ENCODE measurements at regions not wholly inside any gene's neighbourhood (a gene's known extent, or its start where the extent isn't known, plus 50 kb on each side); places are given as distances from the start of the nearest gene placed in this dataset.

GRCh38 chr10:33760056-33760943 lies 425.8 kb upstream of the NRP1 start:
- no peaks in the 10 kb centered on the region for H3K27me3 ChIP-seq (ENCODE audit: control insufficient read depth, insufficient read depth, low read length)
- H3K4me1 ChIP-seq (ENCODE audit: control insufficient read depth, insufficient read depth, low read length), result no peaks in the 10 kb centered on the region
- no peaks in the 10 kb centered on the region for H3K9me3 ChIP-seq (ENCODE audit: control insufficient read depth, low read length)
- H3K9ac ChIP-seq (ENCODE audit: low read length), result no peak overlapping the region
- no peaks in the 10 kb centered on the region for H3K36me3 ChIP-seq (ENCODE audit: control insufficient read depth, insufficient read depth, low read length)
- no peak overlapping the region for H3K4me3 ChIP-seq (ENCODE audit: low read length)

GRCh38 chr10:33759191-33759590 lies 424.7 kb upstream of the NRP1 start:
- no peaks in the 10 kb centered on the region for H3K4me1 ChIP-seq (ENCODE audit: control insufficient read depth, insufficient read depth, low read length)
- no peaks in the 10 kb centered on the region for H3K9me3 ChIP-seq (ENCODE audit: control insufficient read depth, low read length)
- H3K27me3 ChIP-seq (ENCODE audit: control insufficient read depth, insufficient read depth, low read length), result no peaks in the 10 kb centered on the region
- no peak overlapping the region for H3K4me3 ChIP-seq (ENCODE audit: low read length)
- H3K9ac ChIP-seq (ENCODE audit: low read length), result no peak overlapping the region
- no peaks in the 10 kb centered on the region for H3K36me3 ChIP-seq (ENCODE audit: control insufficient read depth, insufficient read depth, low read length)

GRCh38 chr10:33758299-33758698 lies 423.8 kb upstream of the NRP1 start:
- H3K27me3 ChIP-seq (ENCODE audit: control insufficient read depth, insufficient read depth, low read length), result no peaks in the 10 kb centered on the region
- no peaks in the 10 kb centered on the region for H3K36me3 ChIP-seq (ENCODE audit: control insufficient read depth, insufficient read depth, low read length)
- no peak overlapping the region for H3K4me3 ChIP-seq (ENCODE audit: low read length)
- H3K9me3 ChIP-seq (ENCODE audit: control insufficient read depth, low read length), result no peaks in the 10 kb centered on the region
- no peak overlapping the region for H3K9ac ChIP-seq (ENCODE audit: low read length)
- no peaks in the 10 kb centered on the region for H3K4me1 ChIP-seq (ENCODE audit: control insufficient read depth, insufficient read depth, low read length)

GRCh38 chr10:33754052-33754451 lies 419.6 kb upstream of the NRP1 start:
- no peak overlapping the region for H3K4me3 ChIP-seq (ENCODE audit: low read length)
- H3K36me3 ChIP-seq (ENCODE audit: control insufficient read depth, insufficient read depth, low read length), result no peaks in the 10 kb centered on the region
- H3K9ac ChIP-seq (ENCODE audit: low read length), result no peak overlapping the region
- H3K4me1 ChIP-seq (ENCODE audit: control insufficient read depth, insufficient read depth, low read length), result no peaks in the 10 kb centered on the region
- no peaks in the 10 kb centered on the region for H3K9me3 ChIP-seq (ENCODE audit: control insufficient read depth, low read length)
- H3K27me3 ChIP-seq (ENCODE audit: control insufficient read depth, insufficient read depth, low read length), result no peaks in the 10 kb centered on the region

GRCh38 chr10:33753389-33753788 lies 418.9 kb upstream of the NRP1 start:
- no peak overlapping the region for H3K9ac ChIP-seq (ENCODE audit: low read length)
- H3K9me3 ChIP-seq (ENCODE audit: control insufficient read depth, low read length), result no peaks in the 10 kb centered on the region
- H3K4me3 ChIP-seq (ENCODE audit: low read length), result no peak overlapping the region
- H3K27me3 ChIP-seq (ENCODE audit: control insufficient read depth, insufficient read depth, low read length), result no peaks in the 10 kb centered on the region
- no peaks in the 10 kb centered on the region for H3K4me1 ChIP-seq (ENCODE audit: control insufficient read depth, insufficient read depth, low read length)
- H3K36me3 ChIP-seq (ENCODE audit: control insufficient read depth, insufficient read depth, low read length), result no peaks in the 10 kb centered on the region

- H3K9ac ChIP-seq (ENCODE audit: low read length), result no peak overlapping the region
- no peaks in the 10 kb centered on the region for H3K36me3 ChIP-seq (ENCODE audit: control insufficient read depth, insufficient read depth, low read length)
- no peaks in the 10 kb centered on the region for H3K9me3 ChIP-seq (ENCODE audit: control insufficient read depth, low read length)
- no peaks in the 10 kb centered on the region for H3K27me3 ChIP-seq (ENCODE audit: control insufficient read depth, insufficient read depth, low read length)
- no peak overlapping the region for H3K4me3 ChIP-seq (ENCODE audit: low read length)
- H3K4me1 ChIP-seq (ENCODE audit: control insufficient read depth, insufficient read depth, low read length), result no peaks in the 10 kb centered on the region
Observed at GRCh38 chr10:33749790-33750189, 415.3 kb upstream of the NRP1 start.

- no peaks in the 10 kb centered on the region for H3K27me3 ChIP-seq (ENCODE audit: control insufficient read depth, insufficient read depth, low read length)
- no peak overlapping the region for H3K4me3 ChIP-seq (ENCODE audit: low read length)
- H3K9ac ChIP-seq (ENCODE audit: low read length), result no peak overlapping the region
Observed at GRCh38 chr10:33749067-33749735, 414.7 kb upstream of the NRP1 start.

GRCh38 chr10:33746836-33747268 lies 412.4 kb upstream of the NRP1 start:
- H3K4me1 ChIP-seq (ENCODE audit: control insufficient read depth, insufficient read depth, low read length), result peaks cover 5% of the 10 kb centered on the region
- no peaks in the 10 kb centered on the region for H3K9me3 ChIP-seq (ENCODE audit: control insufficient read depth, low read length)
- H3K36me3 ChIP-seq (ENCODE audit: control insufficient read depth, insufficient read depth, low read length), result no peaks in the 10 kb centered on the region
- no peaks in the 10 kb centered on the region for H3K27me3 ChIP-seq (ENCODE audit: control insufficient read depth, insufficient read depth, low read length)
- H3K9ac ChIP-seq (ENCODE audit: low read length), result no peak overlapping the region
- H3K4me3 ChIP-seq (ENCODE audit: low read length), result no peak overlapping the region

More at GRCh38 chr10:33749067-33749735, 414.7 kb upstream of the NRP1 start:
- no peaks in the 10 kb centered on the region for H3K9me3 ChIP-seq (ENCODE audit: control insufficient read depth, low read length)
- H3K4me1 ChIP-seq (ENCODE audit: control insufficient read depth, insufficient read depth, low read length), result no peaks in the 10 kb centered on the region
- H3K36me3 ChIP-seq (ENCODE audit: control insufficient read depth, insufficient read depth, low read length), result no peaks in the 10 kb centered on the region

GRCh38 chr10:33746186-33746585 lies 411.7 kb upstream of the NRP1 start:
- H3K4me3 ChIP-seq (ENCODE audit: low read length), result no peak overlapping the region
- no peak overlapping the region for H3K9ac ChIP-seq (ENCODE audit: low read length)
- H3K4me1 ChIP-seq (ENCODE audit: control insufficient read depth, insufficient read depth, low read length), result peaks cover 5% of the 10 kb centered on the region
- no peaks in the 10 kb centered on the region for H3K27me3 ChIP-seq (ENCODE audit: control insufficient read depth, insufficient read depth, low read length)
- H3K9me3 ChIP-seq (ENCODE audit: control insufficient read depth, low read length), result no peaks in the 10 kb centered on the region
- H3K36me3 ChIP-seq (ENCODE audit: control insufficient read depth, insufficient read depth, low read length), result no peaks in the 10 kb centered on the region

- Histone ChIP-seq H3K36me3 (ENCODE audit: control insufficient read depth, insufficient read depth, low read length) (no peaks in the 10 kb centered on the region), H3K4me3 (ENCODE audit: low read length) (no peak overlapping the region), H3K4me1 (ENCODE audit: control insufficient read depth, insufficient read depth, low read length) (peaks cover 5% of the 10 kb centered on the region), H3K9ac (ENCODE audit: low read length) (no peak overlapping the region), H3K27me3 (ENCODE audit: control insufficient read depth, insufficient read depth, low read length) (no peaks in the 10 kb centered on the region), H3K9me3 (ENCODE audit: control insufficient read depth, low read length) (no peaks in the 10 kb centered on the region)
Observed at GRCh38 chr10:33743429-33743857, 409.0 kb upstream of the NRP1 start.

- Histone ChIP-seq H3K9ac (ENCODE audit: low read length) (no peak overlapping the region), H3K36me3 (ENCODE audit: control insufficient read depth, insufficient read depth, low read length) (no peaks in the 10 kb centered on the region), H3K9me3 (ENCODE audit: control insufficient read depth, low read length) (no peaks in the 10 kb centered on the region), H3K27me3 (ENCODE audit: control insufficient read depth, insufficient read depth, low read length) (no peaks in the 10 kb centered on the region), H3K4me3 (ENCODE audit: low read length) (no peak overlapping the region), H3K4me1 (ENCODE audit: control insufficient read depth, insufficient read depth, low read length) (peaks cover 16% of the 10 kb centered on the region)
Observed at GRCh38 chr10:33739031-33739430, 404.6 kb upstream of the NRP1 start.

GRCh38 chr10:33735464-33735923 lies 401.0 kb upstream of the NRP1 start:
- Histone ChIP-seq H3K9me3 (ENCODE audit: control insufficient read depth, low read length) (no peaks in the 10 kb centered on the region), H3K4me1 (ENCODE audit: control insufficient read depth, insufficient read depth, low read length) (peaks cover 11% of the 10 kb centered on the region), H3K4me3 (ENCODE audit: low read length) (no peak overlapping the region), H3K27me3 (ENCODE audit: control insufficient read depth, insufficient read depth, low read length) (no peaks in the 10 kb centered on the region), H3K36me3 (ENCODE audit: control insufficient read depth, insufficient read depth, low read length) (no peaks in the 10 kb centered on the region), H3K9ac (ENCODE audit: low read length) (no peak overlapping the region)

Data from mucosa of stomach (tissue), 1 donor.